C4-2B (cell line): ENCODE measurements at regions not wholly inside any gene's neighbourhood (a gene's known extent, or its start where the extent isn't known, plus 50 kb on each side); places are given as distances from the start of the nearest gene placed in this dataset.

Source experiments
- ZFX ChIP-seq: fragments of 450-650 bp; IDR thresholded peaks from 2 replicates; pipeline ENCODE4 v1.6.1; 2017
- TF ChIP-seq, protein P1 (sequence below): fragments of 450-650 bp; conservative IDR thresholded peaks from 2 replicates; pipeline ENCODE4 v1.5.1; 2017; ENCODE audit warnings: mild to moderate bottlenecking

DNA sequence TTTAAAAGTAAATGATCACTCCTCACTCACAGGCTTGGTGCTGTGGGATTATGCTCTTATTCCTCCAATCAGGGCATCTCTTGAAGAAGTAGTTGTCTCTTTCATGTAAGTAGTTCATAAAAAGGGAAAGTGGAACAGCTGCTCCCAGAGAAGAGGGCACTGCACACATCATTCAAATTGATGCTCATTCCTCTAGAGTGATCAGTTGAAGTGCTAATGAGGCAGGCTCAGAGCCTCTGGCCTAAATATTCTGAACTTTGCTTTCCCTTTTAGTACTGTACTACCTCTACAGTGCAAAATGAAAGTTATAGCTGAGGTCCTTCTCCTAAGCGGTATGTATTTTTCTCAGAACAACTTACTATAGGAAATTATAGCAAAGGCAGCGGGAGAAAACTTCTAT lies 1453.1 kb downstream of the ARAP2 start:
- TF ChIP-seq, protein P1, sequence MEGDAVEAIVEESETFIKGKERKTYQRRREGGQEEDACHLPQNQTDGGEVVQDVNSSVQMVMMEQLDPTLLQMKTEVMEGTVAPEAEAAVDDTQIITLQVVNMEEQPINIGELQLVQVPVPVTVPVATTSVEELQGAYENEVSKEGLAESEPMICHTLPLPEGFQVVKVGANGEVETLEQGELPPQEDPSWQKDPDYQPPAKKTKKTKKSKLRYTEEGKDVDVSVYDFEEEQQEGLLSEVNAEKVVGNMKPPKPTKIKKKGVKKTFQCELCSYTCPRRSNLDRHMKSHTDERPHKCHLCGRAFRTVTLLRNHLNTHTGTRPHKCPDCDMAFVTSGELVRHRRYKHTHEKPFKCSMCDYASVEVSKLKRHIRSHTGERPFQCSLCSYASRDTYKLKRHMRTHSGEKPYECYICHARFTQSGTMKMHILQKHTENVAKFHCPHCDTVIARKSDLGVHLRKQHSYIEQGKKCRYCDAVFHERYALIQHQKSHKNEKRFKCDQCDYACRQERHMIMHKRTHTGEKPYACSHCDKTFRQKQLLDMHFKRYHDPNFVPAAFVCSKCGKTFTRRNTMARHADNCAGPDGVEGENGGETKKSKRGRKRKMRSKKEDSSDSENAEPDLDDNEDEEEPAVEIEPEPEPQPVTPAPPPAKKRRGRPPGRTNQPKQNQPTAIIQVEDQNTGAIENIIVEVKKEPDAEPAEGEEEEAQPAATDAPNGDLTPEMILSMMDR, result no peak
- no peak for TF ChIP-seq ZFX
